ENCODE measurements at regions not wholly inside any gene's neighbourhood (a gene's known extent, or its start where the extent isn't known, plus 50 kb on each side); places are given as distances from the start of the nearest gene placed in this dataset.

- Histone ChIP-seq H3K9ac (replicated peaks; ENCODE audit: extremely low read depth, insufficient read depth, low read length) (no peak overlapping the region), H3K36me3 (ENCODE audit: control insufficient read depth in 2 of 2, extremely low read depth in 1 of 2, insufficient read depth in 2 of 2, low read length in 2 of 2) (no peaks in the 10 kb centered on the region), H3K4me2 (ENCODE audit: insufficient read depth, low read length) (no peak overlapping the region), H3K79me2 (ENCODE audit: control insufficient read depth, insufficient read depth, low read length) (no peaks in the 10 kb centered on the region), H4K20me1 (replicated peaks; ENCODE audit: control insufficient read depth, extremely low read depth, insufficient read depth, low read length) (no peaks in the 10 kb centered on the region), H3K9me1 (replicated peaks; ENCODE audit: control insufficient read depth, extremely low read depth, insufficient read depth, low read length) (no peaks in the 10 kb centered on the region), H3K9me3 (replicated peaks; ENCODE audit: control insufficient read depth, insufficient read depth, low read length) (no peaks in the 10 kb centered on the region), H3K27ac (ENCODE audit: insufficient read depth, low read depth, low read length) (no peak overlapping the region), H2AFZ (ENCODE audit: low read depth, low read length) (no peak overlapping the region), H3K4me1 (ENCODE audit: control insufficient read depth, extremely low read depth, insufficient read depth, low read length) (no peaks in the 10 kb centered on the region), H3K27me3 (ENCODE audit: control insufficient read depth in 2 of 2, insufficient read depth in 2 of 2, low read length in 2 of 2) (peaks cover 0 to 4% of the 10 kb centered on the region in 2 experiments), H3K4me3 (replicated peaks in 1 of 3; ENCODE audit: insufficient read depth in 1 of 3, low read depth in 1 of 3, low read length in 3 of 3) (no peak overlapping the region)
- intact Hi-C loops (cut with micrococcal nuclease) (no loop called here), dilution Hi-C loops (cut with MboI; ENCODE audit: extremely low pct_ligation_motif_present, low sequenced_read_pairs) (no loop called here)
- BruUV-seq (replicated peaks), result no TSS peak
- ChIA-PET POLR2A (no interaction called here), CTCF (no interaction called here)
- no peak for DNase-seq (ENCODE audit: low read depth, low spot score)
- FAIRE-seq, result no peak
- no peak for TF ChIP-seq GATA2 (IDR thresholded peaks at IDR 0.05; ENCODE audit: insufficient read depth, insufficient read length, low read depth, low read length)
Measured at GRCh38 chr3:178455946-178456345, 80.3 kb upstream of the KCNMB2 start.

GRCh38 chr3:178456621-178457285 is 79.5 kb upstream of the KCNMB2 start:
- TF ChIP-seq MAX (IDR thresholded peaks at IDR 0.05; ENCODE audit: insufficient read depth, insufficient read length), result no peak
- no peak for TF ChIP-seq EZH2 (IDR thresholded peaks at IDR 0.05; ENCODE audit: borderline replicate concordance, low read depth, low read length, severe bottlenecking)
- no peak for TF ChIP-seq CTCF (IDR thresholded peaks at IDR 0.05; ENCODE audit: extremely low read depth in 1 of 2, insufficient read depth in 1 of 2, low read depth in 1 of 2, low read length in 2 of 2)
- no peak for TF ChIP-seq JUN (IDR thresholded peaks at IDR 0.05; ENCODE audit: borderline replicate concordance, insufficient read depth, insufficient read length, low read depth)
- FAIRE-seq (no peak), DNase-seq (ENCODE audit: low read depth, low spot score) (no peak)
- CTCF ChIA-PET, result no interaction called here
- Histone ChIP-seq H3K4me3 (replicated peaks in 1 of 3; ENCODE audit: insufficient read depth in 1 of 3, low read depth in 1 of 3, low read length in 3 of 3) (no peak overlapping the region), H3K9ac (replicated peaks; ENCODE audit: extremely low read depth, insufficient read depth, low read length) (no peak overlapping the region), H3K4me1 (ENCODE audit: control insufficient read depth, extremely low read depth, insufficient read depth, low read length) (no peaks in the 10 kb centered on the region), H3K27me3 (ENCODE audit: control insufficient read depth in 2 of 2, insufficient read depth in 2 of 2, low read length in 2 of 2) (peaks cover 0 to 4% of the 10 kb centered on the region in 2 experiments), H2AFZ (ENCODE audit: low read depth, low read length) (no peak overlapping the region), H3K27ac (ENCODE audit: insufficient read depth, low read depth, low read length) (no peak overlapping the region), H3K79me2 (ENCODE audit: control insufficient read depth, insufficient read depth, low read length) (no peaks in the 10 kb centered on the region), H4K20me1 (replicated peaks; ENCODE audit: control insufficient read depth, extremely low read depth, insufficient read depth, low read length) (no peaks in the 10 kb centered on the region), H3K9me3 (replicated peaks; ENCODE audit: control insufficient read depth, insufficient read depth, low read length) (no peaks in the 10 kb centered on the region), H3K9me1 (replicated peaks; ENCODE audit: control insufficient read depth, extremely low read depth, insufficient read depth, low read length) (no peaks in the 10 kb centered on the region), H3K4me2 (ENCODE audit: insufficient read depth, low read length) (no peak overlapping the region), H3K36me3 (ENCODE audit: control insufficient read depth in 2 of 2, extremely low read depth in 1 of 2, insufficient read depth in 2 of 2, low read length in 2 of 2) (no peaks in the 10 kb centered on the region)
- dilution Hi-C loops (cut with MboI; ENCODE audit: extremely low pct_ligation_motif_present, low sequenced_read_pairs), result no loop called here
- intact Hi-C loops (cut with micrococcal nuclease), result no loop called here
- POLR2A ChIA-PET, result no interaction called here
- no TSS peak for BruUV-seq (replicated peaks)
